ENCODE measurements at regions not wholly inside any gene's neighbourhood (a gene's known extent, or its start where the extent isn't known, plus 50 kb on each side); places are given as distances from the start of the nearest gene placed in this dataset.
"Not testable (repeated sequence)": the region's sequence is repeated elsewhere in the genome, so short reads cannot be mapped to it uniquely, and the experiment has no call there.

- ATAC-seq (ENCODE audit: low FRiP score) (no peak), DNase-seq (ENCODE audit: low spot score) (no peak)
- no peak for TF ChIP-seq CTCF (IDR thresholded peaks at IDR 0.05)
These were observed 492.9 kb downstream of the CHSY3 start for GRCh38 chr5:130397132-130397531.

GRCh38 chr5:130391727-130392264, 487.5 kb downstream of the CHSY3 start:
- not testable (repeated sequence) for ATAC-seq (ENCODE audit: low FRiP score); DNase-seq (ENCODE audit: low spot score)

GRCh38 chr5:130386155-130386554, 481.9 kb downstream of the CHSY3 start:
- DNase-seq (ENCODE audit: low spot score): no peak
- ATAC-seq (ENCODE audit: low FRiP score): no peak
- no peak for TF ChIP-seq CTCF (IDR thresholded peaks at IDR 0.05)

- ATAC-seq (ENCODE audit: low FRiP score) (no peak), DNase-seq (ENCODE audit: low spot score) (no peak)
- no peak for TF ChIP-seq CTCF (IDR thresholded peaks at IDR 0.05)
These were observed 481.4 kb downstream of the CHSY3 start for GRCh38 chr5:130385656-130386055.

- ATAC-seq (ENCODE audit: low FRiP score) (no peak), DNase-seq (ENCODE audit: low spot score) (no peak)
- TF ChIP-seq CTCF (IDR thresholded peaks at IDR 0.05): no peak
These were observed 461.7 kb downstream of the CHSY3 start for GRCh38 chr5:130365956-130366355.

- no peak for DNase-seq (ENCODE audit: low spot score)
- TF ChIP-seq CTCF (IDR thresholded peaks at IDR 0.05): no peak
These were observed 445.9 kb downstream of the CHSY3 start for GRCh38 chr5:130350131-130350530.

GRCh38 chr5:130337179-130337888, 433.1 kb downstream of the CHSY3 start:
- DNase-seq (ENCODE audit: low spot score): no peak
- TF ChIP-seq CTCF (IDR thresholded peaks at IDR 0.05): no peak
- ATAC-seq (ENCODE audit: low FRiP score): peak; percentile 70

More at GRCh38 chr5:130350131-130350530, 445.9 kb downstream of the CHSY3 start:
- ATAC-seq (ENCODE audit: low FRiP score): no peak
